Inflammatory macrophage (primary cell): ENCODE measurements at regions not wholly inside any gene's neighbourhood (a gene's known extent, or its start where the extent isn't known, plus 50 kb on each side); places are given as distances from the start of the nearest gene placed in this dataset.
"Not testable (repeated sequence)": the region's sequence is repeated elsewhere in the genome, so short reads cannot be mapped to it uniquely, and the experiment has no call there.

Source experiments
- DNase-seq, 2 donors: peaks; one replicate each; pipeline ENCODE4 v3.0.0-alpha.2; 2020 to 2022

- no peak for DNase-seq
Observed at GRCh38 chr2:173673640-173674039, 291.5 kb downstream of the SP3 start.

DNA sequence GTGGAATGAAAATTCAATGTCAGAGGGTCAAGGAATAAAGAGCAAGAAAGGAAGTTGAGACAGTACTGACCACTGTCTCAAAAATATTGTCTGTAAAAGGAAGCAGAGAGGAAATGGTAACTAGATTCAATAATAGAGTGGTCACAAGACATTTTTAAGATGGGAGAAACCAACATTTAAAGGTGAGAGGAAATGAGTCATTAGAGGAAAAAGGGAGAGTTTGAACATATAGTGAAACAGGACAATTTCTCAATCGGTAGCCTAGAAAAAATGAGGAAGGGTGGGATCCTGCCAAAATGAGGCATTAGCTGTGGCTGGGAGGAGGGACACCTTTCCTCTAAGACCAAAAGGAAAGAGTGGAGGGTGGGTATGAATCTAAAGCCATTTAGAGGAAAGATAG is 288.5 kb downstream of the SP3 start:
- no peak for DNase-seq

DNA sequence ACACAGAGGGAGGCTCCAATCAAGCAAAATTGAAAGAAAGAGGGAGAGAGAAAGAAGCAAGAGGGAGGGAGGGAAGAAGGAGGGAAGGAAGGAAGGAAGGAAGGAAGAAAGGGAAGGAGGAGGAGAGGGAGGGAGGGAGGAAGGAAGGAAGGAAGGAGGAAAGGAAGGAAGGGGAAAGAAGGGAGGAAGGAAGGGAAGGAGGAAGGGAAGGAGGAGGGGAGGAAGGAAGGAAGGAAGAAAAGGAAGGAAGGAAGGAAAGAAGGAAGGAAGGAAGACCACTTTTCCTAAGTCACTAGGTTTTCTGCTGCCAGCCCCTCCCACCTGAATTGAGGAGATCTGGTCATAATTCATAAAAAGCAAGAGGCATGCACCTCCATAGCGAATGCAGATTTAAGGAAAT is 287.0 kb downstream of the SP3 start:
- DNase-seq, result no peak

DNA sequence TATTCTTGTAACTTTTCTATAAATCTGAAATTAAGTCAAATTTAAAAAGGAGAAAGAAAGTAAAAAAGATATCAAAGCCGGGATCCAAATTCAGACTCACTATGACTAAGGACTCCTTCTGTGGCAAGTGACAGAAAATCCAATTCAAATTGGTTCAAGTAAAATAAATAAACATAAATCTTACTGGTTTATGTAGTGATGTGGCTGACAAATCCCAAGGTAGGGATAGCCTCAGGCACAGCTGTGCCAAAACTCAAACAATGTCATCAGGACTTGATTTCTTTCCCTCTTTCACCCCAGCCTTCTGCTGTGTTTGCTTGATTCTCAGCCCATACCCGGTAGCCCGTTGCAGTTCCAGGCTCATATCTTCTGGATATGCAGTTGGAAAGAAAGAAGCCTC is 284.6 kb downstream of the SP3 start:
- no peak for DNase-seq

DNA sequence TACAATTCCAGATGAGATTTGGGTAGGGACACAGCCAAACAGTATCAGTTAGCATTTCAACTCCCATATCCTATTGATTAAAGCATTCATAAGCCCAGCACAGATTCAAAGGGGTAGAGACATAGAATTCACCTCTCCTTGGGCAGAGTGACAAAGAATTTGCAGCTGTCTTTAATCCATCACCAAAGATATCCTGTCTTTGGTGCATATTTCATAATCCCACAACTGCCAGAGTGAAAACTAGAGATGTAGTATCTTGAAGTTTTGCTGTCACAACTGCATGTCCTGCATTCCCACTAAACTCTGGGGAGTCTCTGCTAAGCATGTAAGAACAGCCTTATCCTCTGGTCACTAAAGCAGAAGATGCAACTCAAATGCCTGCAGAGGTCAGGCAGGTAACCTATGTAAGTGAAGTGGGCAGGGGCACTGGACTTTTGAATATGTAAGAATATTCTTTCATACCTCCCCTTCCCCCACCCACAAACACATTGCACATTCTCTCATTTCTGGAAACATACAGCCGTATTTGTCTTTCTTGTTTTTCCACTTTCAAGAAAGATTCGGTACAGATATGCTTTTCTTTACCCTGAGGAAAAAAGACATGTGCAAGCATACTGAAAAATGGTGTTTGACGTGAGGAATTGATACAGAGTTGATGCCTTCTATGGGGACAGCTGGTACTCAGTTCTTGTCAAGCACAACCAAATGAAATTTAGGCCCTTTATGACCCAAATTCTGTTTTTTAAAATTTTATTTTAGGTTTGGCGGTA is 283.1 kb downstream of the SP3 start:
- no peak for DNase-seq

DNA sequence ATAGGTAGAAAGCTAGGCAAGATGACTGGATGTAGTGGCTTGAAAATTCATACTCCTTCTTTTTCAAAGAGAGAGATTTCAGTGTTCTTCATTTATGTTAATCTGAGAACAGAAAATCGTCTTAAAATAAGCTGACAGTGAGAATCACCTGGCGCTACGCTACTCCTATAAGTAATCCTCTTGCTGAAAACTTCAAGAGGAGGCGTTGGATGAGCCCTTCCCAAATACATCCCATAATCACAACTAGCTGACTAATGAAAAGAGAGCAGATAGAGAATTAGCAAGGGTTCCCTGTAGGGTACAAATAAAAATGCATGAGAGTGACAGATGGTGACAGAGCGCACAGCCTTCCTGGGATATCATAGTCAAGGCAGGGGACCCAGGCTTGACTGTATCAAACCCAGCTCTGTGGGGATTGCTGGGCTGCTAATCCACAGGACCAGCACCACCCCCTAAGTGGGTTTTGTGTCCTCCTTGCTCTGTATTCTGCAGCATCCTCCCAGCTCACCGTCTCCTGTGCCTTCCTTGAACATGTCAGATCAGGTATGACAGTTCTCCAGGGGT is 280.2 kb downstream of the SP3 start:
- no peak for DNase-seq

GRCh38 chr2:173690349-173690748 is 274.8 kb downstream of the SP3 start:
- DNase-seq, result no peak

DNA sequence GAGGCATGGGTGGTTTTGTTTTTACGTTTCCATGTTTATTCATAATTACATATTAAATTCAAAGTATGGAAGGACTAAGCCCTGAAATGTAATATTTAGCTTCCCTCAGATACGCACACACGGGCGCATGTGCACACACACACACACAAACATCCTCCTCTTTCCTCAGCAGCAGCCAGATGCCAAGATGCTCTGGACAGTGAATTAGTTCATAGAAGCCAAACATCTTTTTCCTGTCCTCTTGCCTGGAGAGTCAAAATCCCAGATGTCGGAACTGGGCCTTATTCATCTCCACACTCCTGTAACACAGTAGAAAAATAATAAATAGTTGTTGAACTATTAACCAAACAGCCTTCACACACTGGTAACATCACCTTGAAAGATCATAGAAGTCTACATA is 273.1 kb downstream of the SP3 start:
- DNase-seq, result no peak

DNA sequence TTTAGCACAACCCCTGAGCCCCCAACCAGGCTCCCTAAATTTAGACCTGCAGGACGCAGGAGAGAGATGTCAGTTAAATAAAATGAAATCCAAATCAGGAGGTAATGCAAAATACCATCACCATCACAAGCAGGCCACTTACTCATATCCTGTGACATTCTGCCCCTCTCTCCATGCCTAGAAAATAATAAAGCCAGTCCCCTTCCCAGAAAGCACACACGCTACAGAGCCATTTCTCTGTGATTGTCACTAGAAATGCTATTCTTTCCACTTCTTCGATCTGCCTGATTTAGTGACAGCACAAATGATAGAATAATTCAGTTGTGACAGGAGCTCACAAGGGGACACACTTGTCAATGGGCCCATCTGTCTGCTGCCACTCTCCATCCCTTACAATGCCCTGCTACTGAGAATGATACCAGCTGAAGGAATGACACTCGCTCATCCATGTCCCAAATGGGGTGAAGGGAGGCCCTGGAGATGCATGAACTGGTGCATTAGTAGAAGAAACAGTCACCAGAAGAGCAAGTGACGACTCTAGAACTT is 272.1 kb downstream of the SP3 start:
- DNase-seq, result no peak

GRCh38 chr2:173696274-173696673 is 268.9 kb downstream of the SP3 start:
- DNase-seq, result no peak

DNA sequence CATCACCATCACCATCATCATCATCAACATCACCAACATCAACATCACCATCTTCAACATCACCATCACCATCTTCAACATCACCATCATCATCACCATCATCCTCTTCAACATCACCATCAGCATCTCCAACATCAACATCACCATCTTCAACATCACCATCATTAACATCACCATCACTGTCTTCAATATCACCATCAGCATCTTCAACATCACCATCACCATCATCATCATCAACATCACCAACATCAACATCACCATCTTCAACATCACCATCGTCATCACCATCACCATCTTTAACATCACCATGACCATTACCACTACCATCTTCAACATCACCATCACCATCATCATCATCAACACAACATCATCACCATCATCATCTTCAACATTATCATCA is 267.2 kb downstream of the SP3 start:
- no peak for DNase-seq

- DNase-seq, result no peak
Observed at GRCh38 chr2:173705656-173706055, 259.5 kb downstream of the SP3 start.

DNA sequence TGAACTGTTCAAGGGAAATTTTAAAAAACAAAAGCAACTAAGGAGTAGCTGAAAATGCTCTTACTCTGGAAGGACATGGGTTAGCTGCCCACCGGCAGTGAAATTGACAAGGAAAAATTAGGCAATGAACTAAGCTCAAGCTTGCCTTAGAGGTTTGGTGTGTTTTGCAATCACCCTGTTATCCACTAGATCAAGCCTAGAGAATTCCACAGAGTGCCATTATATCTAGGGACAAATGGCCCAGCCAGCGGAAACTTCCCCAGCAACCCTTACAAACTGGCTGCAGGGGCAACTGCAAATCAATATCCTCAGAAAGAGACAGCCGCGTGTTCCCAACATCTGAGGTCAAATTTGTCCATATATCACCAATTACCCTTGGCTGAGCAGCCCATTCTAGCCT is 258.2 kb downstream of the SP3 start:
- DNase-seq, result no peak

DNA sequence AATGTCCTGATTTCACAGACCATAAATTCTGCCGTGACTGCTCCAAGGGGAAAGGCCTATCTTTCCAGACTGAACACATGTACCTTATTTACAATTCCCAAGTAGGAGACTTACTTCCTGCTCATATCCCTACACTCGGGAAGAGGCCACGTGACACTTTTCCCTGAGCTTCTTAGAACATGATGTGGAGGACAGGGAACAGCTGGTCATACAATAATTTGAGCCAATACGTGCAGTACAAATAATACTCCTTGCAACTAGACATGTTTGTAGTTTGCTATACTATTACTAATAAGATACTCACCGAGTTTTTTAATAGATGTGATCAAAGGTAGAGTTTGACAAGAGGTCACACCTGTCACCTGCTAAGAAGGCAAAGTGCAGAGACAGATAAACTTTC is 256.4 kb downstream of the SP3 start:
- DNase-seq, result no peak

DNA sequence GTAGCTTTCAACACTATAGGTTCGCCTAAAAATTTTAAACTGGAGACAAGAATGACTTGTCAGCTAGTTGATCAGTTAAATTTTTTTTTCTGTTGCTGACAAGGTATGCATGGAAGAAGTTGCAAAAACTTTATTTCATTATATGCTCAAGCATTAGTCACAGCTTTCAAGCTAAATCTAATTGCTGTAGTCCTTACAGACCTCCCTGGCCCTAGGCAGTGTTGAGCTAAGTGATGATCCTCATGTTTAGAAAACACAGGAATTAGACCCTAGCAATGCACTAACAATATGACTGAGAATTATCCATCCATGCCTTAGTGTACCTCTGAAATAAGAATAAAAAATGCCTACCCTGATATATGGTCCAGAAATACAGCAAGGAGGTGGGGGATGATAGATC is 253.4 kb downstream of the SP3 start:
- no peak for DNase-seq

DNA sequence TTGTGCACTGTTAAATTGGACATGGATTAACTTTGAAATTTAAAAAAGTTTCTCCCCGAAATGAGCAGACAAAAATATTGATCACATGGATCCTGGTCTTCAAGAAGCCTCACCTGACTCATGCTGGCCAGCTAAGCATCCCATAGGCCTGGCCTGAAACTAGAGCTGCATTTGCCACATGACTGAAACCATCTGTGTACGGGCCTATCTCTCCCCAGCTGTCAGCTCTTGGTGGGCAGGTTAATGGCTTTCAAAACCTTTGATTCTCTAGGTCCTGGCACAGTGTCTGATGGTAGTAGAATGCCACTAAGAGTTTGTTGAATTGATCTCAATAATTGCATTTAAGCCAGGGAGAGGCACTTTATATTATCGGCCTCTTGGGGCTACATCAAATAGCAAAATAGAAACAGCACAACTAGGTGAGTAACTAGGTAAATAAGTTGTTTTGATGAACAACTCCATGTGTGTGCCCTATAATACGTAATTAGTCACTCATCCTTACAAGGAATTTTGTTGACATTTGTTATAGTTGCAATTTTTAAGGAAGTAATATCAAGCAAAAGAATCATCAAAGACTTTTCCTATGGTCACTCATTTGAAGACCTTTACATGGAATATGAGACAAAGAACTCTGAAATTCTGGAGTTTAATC is 251.1 kb downstream of the SP3 start:
- DNase-seq, result no peak

DNA sequence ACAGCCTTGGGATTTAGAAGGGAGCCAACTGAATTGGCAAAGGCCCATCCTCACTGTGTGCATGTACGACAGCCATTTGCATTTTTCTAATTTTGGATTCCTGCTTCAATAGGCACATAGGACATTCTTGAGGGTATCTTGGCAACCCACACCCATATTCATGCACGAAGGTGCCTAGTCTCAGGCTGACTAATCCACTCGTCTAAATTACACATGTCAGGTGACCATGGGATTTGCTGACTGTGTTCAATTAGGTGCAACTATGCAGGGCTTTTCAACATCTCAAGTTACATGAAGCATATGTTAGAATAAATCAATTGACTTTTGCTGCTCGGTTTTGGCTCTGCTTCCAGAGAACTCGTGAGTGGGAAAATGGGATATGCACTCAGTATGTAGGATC is 249.7 kb downstream of the SP3 start:
- no peak for DNase-seq

GRCh38 chr2:173716458-173717052 is 248.6 kb downstream of the SP3 start:
- no peak for DNase-seq

DNA sequence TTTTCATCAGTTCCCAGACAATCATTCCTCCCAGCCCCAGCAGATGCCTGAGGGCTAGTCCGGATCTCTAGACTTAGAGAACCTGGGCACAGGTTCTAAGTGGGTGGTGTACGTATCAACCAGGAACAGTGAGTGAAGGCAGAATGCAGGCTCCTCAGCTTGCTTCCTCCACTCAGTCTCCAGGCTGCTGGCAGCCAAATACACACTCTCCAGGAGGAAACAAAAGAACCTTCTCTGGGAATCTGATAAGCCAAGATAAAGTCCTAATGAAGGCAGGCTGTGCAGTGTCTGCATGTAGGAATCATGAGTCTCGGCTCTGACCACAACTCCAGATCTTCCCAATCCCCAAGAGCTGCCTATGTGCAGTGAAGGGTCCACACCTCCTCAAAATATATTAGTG is 245.7 kb downstream of the SP3 start:
- DNase-seq, result no peak

DNA sequence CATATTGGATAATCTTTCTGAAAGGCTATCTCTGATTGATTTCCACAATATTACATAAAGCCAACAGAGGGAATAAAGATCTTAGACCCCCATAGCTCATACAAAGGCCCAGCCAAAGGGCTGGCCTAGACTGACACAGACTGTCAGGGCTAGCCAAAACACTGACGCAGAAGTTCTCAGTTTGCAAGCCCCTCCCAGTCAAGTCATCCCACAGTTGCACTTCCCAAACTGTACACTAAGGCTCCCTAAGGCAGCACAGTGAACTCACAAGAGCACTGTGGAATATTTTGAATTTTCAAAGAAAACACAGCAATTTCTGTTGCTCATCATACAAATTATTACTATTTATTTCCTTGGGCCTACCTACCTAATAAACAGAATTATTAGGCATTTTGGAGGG is 244.9 kb downstream of the SP3 start:
- DNase-seq, result no peak

- DNase-seq, result no peak
Observed at GRCh38 chr2:173734797-173735196, 230.4 kb downstream of the SP3 start.

DNA sequence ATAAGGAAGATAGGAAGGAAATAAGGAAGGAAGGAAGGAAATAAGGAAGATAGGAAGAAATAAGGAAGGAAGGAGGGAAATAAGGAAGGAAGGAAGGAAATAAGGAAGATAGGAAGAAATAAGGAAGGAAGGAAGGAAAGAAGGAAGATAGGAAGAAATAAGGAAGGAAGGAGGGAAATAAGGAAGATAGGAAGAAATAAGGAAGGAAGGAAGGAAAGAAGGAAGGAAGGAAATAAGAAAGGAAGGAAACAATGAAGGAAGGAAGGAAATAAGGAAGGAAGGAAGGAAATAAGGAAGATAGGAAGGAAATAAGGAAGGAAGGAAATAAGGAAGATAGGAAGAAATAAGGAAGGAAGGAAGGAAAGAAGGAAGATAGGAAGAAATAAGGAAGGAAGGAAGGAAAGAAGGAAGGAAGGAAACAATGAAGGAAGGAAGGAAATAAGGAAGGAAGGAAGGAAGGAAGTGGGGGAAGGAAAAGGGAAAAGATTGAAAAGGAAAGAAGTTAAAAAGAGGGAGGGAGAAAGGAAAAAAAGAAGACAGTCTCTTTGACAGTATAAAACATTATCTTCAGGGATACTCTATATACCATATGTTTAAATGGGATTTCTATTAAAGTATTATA is 227.1 kb downstream of the SP3 start:
- not testable (repeated sequence) for DNase-seq

- no peak for DNase-seq
Observed at GRCh38 chr2:173739006-173739405, 226.2 kb downstream of the SP3 start.
